GM12878 (cell line): ENCODE measurements at regions not wholly inside any gene's neighbourhood (a gene's known extent, or its start where the extent isn't known, plus 50 kb on each side); places are given as distances from the start of the nearest gene placed in this dataset.

Experiments used
- ATAC-seq: fragments of 200-7000 bp; cut with Tn5 transposase; 3 replicates; pipeline ENCODE4 v1.9.1; 2020; ENCODE audit warnings: mild to moderate bottlenecking, moderate library complexity
- BruUV-seq: library from RNA; stranded (reverse); fragments of 400-500 nt; replicated peaks from 2 replicates; lab custom pipeline; 2021; lab: Mats Ljungman, UMichigan
- CTCF ChIA-PET: fragments of 300-600 bp; sonication (Branson Sonifier 250); formaldehyde crosslinking; extraction: SDS; loops from one replicate; lab custom pipeline; 2021; ENCODE audit warnings: inconsistent platforms; lab: Yijun Ruan, JAX
- POLR2A ChIA-PET: fragments of 350-600 bp; formaldehyde crosslinking; extraction: SDS; loops from one replicate; lab custom pipeline; 2021; ENCODE audit warnings: inconsistent platforms; lab: Charles Lee
- RAD21 ChIA-PET: fragments of 300-600 bp; sonication (Branson Sonifier 250); formaldehyde crosslinking; loops from one replicate; lab custom pipeline; 2023; ENCODE audit warnings: antibody characterized with exemption; ENCODE audit not compliant: unreplicated experiment; lab: Charles Lee
- SMC1A ChIA-PET: fragments of 300-600 bp; sonication (Branson Sonifier 250); formaldehyde crosslinking; loops from one replicate; lab custom pipeline; 2023; ENCODE audit not compliant: unreplicated experiment, uncharacterized antibody; lab: Charles Lee
- DNase-seq: peaks from one replicate; pipeline ENCODE4 v3.0.0-alpha.2; 2011; ENCODE audit warnings: low read depth, low spot score
- FAIRE-seq: peaks from 3 replicates; lab custom pipeline; 2011; peaks lifted over from hg19 to GRCh38; lab: Jason Lieb, UNC
- H2AFZ ChIP-seq: 2 replicates; pipeline ENCODE4 v1.6.0; 2011; ENCODE audit warnings: low read depth, low read length, control low read depth; ENCODE audit not compliant: control insufficient read depth
- H3K27ac ChIP-seq: 2 replicates; pipeline ENCODE4 v1.5.1; 2011; ENCODE audit warnings: control low read depth; ENCODE audit not compliant: control insufficient read depth, insufficient read depth
- H3K27me3 ChIP-seq, 2 experiments: replicated peaks in 1 of 2; 2 replicates each; pipeline versions ENCODE4 v1.6.0 to v1.6.1; 2011; ENCODE audit warnings: low read length in 1 of 2; ENCODE audit not compliant: control insufficient read depth in 2 of 2, insufficient read depth in 2 of 2
- H3K36me3 ChIP-seq, 2 experiments: 2 replicates each; pipeline ENCODE4 v1.5.1; 2011; ENCODE audit warnings: low read length in 1 of 2; ENCODE audit not compliant: control insufficient read depth in 2 of 2, insufficient read depth in 2 of 2
- H3K4me1 ChIP-seq: 2 replicates; pipeline ENCODE4 v1.6.1; 2011; ENCODE audit warnings: mild to moderate bottlenecking, low read length, moderate library complexity, mixed read lengths; ENCODE audit not compliant: control insufficient read depth, insufficient read depth
- H3K4me2 ChIP-seq: 2 replicates; pipeline ENCODE4 v1.6.0; 2011; ENCODE audit warnings: control low read depth; ENCODE audit not compliant: control insufficient read depth, insufficient read depth
- H3K4me3 ChIP-seq: fragments of 200-600 bp; sonication (generic); 2 replicates; pipeline ENCODE4 v1.5.1; 2016
- H3K79me2 ChIP-seq: 2 replicates; pipeline ENCODE4 v1.6.0; 2011; ENCODE audit warnings: low read length; ENCODE audit not compliant: control insufficient read depth, insufficient read depth
- H3K9ac ChIP-seq: 2 replicates; pipeline ENCODE4 v1.8.0; 2011; ENCODE audit warnings: low read length, control low read depth, mixed read lengths; ENCODE audit not compliant: control insufficient read depth, insufficient read depth
- H3K9me3 ChIP-seq: replicated peaks from 3 replicates; pipeline ENCODE4 v1.5.1; 2011; ENCODE audit warnings: mild to moderate bottlenecking, low read length; ENCODE audit not compliant: control insufficient read depth, insufficient read depth
- H4K20me1 ChIP-seq: 2 replicates; pipeline ENCODE4 v1.6.0; 2011; ENCODE audit not compliant: control insufficient read depth, insufficient read depth
- BMI1 ChIP-seq: fragments of 450-650 bp; IDR thresholded peaks from 2 replicates; pipeline ENCODE4 v1.6.1; 2016; ENCODE audit warnings: mild to moderate bottlenecking, moderate library complexity, borderline replicate concordance
- IKZF2 ChIP-seq, 2 experiments: fragments of 450-650 bp; IDR thresholded peaks; 2 replicates each; pipeline ENCODE4 v1.6.1; 2017; ENCODE audit warnings: mild to moderate bottlenecking in 2 of 2, moderate library complexity in 2 of 2
- NBN ChIP-seq: fragments of 450-650 bp; IDR thresholded peaks from 2 replicates; pipeline ENCODE4 v1.6.1; 2016
- SUPT20H ChIP-seq: IDR thresholded peaks from 2 replicates; pipeline ENCODE4 v1.6.1; 2011; ENCODE audit warnings: low read depth, mild to moderate bottlenecking, low read length, moderate library complexity, borderline replicate concordance; ENCODE audit not compliant: control insufficient read depth
- TAF1 ChIP-seq: IDR thresholded peaks from 2 replicates; pipeline ENCODE4 v1.6.1; 2011; ENCODE audit warnings: mild to moderate bottlenecking, low read depth, low read length, borderline replicate concordance
- ZNF384 ChIP-seq: IDR thresholded peaks from 2 replicates; pipeline ENCODE4 v1.6.1; 2012; ENCODE audit warnings: low read depth, mild to moderate bottlenecking, low read length, improper control_type of control experiment, borderline replicate concordance
- WGBS: methylation state at CpG from one replicate; pipeline ENCODE4 v1.1.6; 2016; ENCODE audit warnings: low lambda C conversion rate; ENCODE audit not compliant: insufficient replicate concordance, insufficient coverage; ENCODE audit errors: missing lambda C conversion rate; 5-methylcytosine and 5-hydroxymethylcytosine counted together
- in situ Hi-C: fragments of 300-500 bp; cut with MboI; formaldehyde crosslinking; loops from 9 replicates; pipeline ENCODE4 v1.14.3; 2018; ENCODE audit warnings: mixed read lengths
- intact Hi-C: fragments of 100-400 bp; cut with micrococcal nuclease; formaldehyde crosslinking; loops from one replicate; pipeline ENCODE4 v1.14.2; 2022; ENCODE audit not compliant: unreplicated experiment
- TF ChIP-seq, protein P1 (sequence below): IDR thresholded peaks from 2 replicates; pipeline ENCODE4 v1.6.1; 2011; ENCODE audit warnings: mild to moderate bottlenecking, low read depth, low read length, moderate library complexity; ENCODE audit not compliant: insufficient replicate concordance
- TF ChIP-seq, protein P2 (sequence below): IDR thresholded peaks from 2 replicates; pipeline ENCODE4 v1.6.1; 2012; ENCODE audit warnings: low read length, inconsistent platforms

- TF ChIP-seq, protein P1, sequence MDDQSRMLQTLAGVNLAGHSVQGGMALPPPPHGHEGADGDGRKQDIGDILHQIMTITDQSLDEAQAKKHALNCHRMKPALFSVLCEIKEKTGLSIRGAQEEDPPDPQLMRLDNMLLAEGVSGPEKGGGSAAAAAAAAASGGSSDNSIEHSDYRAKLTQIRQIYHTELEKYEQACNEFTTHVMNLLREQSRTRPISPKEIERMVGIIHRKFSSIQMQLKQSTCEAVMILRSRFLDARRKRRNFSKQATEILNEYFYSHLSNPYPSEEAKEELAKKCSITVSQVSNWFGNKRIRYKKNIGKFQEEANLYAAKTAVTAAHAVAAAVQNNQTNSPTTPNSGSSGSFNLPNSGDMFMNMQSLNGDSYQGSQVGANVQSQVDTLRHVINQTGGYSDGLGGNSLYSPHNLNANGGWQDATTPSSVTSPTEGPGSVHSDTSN = no peak
- TF ChIP-seq, protein P2, sequence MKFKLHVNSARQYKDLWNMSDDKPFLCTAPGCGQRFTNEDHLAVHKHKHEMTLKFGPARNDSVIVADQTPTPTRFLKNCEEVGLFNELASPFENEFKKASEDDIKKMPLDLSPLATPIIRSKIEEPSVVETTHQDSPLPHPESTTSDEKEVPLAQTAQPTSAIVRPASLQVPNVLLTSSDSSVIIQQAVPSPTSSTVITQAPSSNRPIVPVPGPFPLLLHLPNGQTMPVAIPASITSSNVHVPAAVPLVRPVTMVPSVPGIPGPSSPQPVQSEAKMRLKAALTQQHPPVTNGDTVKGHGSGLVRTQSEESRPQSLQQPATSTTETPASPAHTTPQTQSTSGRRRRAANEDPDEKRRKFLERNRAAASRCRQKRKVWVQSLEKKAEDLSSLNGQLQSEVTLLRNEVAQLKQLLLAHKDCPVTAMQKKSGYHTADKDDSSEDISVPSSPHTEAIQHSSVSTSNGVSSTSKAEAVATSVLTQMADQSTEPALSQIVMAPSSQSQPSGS = no peak
- TF ChIP-seq SUPT20H = no peak
- no peak for TF ChIP-seq TAF1
- no peak for TF ChIP-seq IKZF2 (IDR thresholded peaks at IDR 0.05)
- TF ChIP-seq BMI1 = no peak
- no peak for TF ChIP-seq NBN
- no peak for TF ChIP-seq ZNF384
- CTCF ChIA-PET = no interaction called here
- no peaks in the 10 kb centered on the region for H3K9me3 ChIP-seq
- H3K9ac ChIP-seq = no peak overlapping the region
- no peak overlapping the region for H3K4me3 ChIP-seq
- H3K4me2 ChIP-seq = no peak overlapping the region
- FAIRE-seq = no peak
- no peak for ATAC-seq
- H3K27me3 ChIP-seq = no peaks in the 10 kb centered on the region
- H3K4me1 ChIP-seq = no peaks in the 10 kb centered on the region
- RAD21 ChIA-PET = no interaction called here
- no TSS peak for BruUV-seq
- intact Hi-C loops (no loop called here), in situ Hi-C loops (no loop called here)
- no peak overlapping the region for H2AFZ ChIP-seq
- 12% methylated on average over 4 of the region's 4 CpGs for WGBS
- no peaks in the 10 kb centered on the region for H4K20me1 ChIP-seq
- POLR2A ChIA-PET = no interaction called here
- DNase-seq = no peak
- no peak overlapping the region for H3K27ac ChIP-seq
- SMC1A ChIA-PET = no interaction called here
- H3K79me2 ChIP-seq = no peaks in the 10 kb centered on the region
- no peaks in the 10 kb centered on the region for H3K36me3 ChIP-seq
Observed at GRCh38 chr1:166703726-166704462, 135.4 kb upstream of the POGK start.
